ENCODE measurements at regions not wholly inside any gene's neighbourhood (a gene's known extent, or its start where the extent isn't known, plus 50 kb on each side); places are given as distances from the start of the nearest gene placed in this dataset.

DNA sequence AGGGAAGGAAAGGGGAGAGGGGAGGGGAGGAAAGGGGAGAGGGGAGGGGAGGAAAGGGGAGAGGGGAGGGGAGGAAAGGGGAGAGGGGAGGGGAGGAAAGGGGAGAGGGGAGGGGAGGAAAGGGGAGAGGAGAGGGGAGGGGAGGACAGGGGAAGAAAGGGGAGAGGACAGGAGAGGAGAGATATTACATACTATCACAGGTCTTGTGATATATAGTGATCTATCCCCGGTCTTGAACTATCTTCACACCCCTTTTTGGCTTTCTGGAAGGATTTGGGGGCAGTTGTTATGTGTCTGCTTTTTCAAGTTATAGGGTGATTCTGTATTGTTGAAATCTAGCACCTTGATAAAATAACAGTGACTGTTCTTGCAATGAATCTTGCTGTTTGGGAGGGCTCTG, 92.1 kb upstream of the ID2 start:
- Histone ChIP-seq H3K27me3 (no peaks in the 10 kb centered on the region), H3K9me3 (no peaks in the 10 kb centered on the region)
- intact Hi-C loops (cut with DNase I; ENCODE audit: low total_unique reads), result no loop called here

DNA sequence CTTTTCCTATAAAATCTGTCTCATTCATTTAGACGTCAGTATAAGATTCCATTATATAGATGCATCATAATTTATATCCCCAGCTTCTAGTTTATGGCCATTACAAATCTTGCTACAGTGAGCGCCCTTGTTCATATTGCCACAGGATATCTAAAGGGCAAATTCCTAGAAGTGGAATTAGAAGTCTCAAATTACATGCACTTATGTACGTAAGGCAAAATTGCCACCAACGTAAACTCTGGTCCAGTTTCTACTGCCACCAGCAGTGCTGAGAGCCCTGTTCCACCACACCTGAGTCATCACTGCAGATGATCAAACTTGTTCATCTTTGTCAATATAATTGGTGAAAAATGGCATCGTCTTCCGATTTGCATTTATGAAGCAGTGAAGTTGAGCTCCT, 90.9 kb upstream of the ID2 start:
- DNase-seq (no peak), ATAC-seq (no peak)
- intact Hi-C loops (cut with DNase I; ENCODE audit: low total_unique reads), result no loop called here
- in situ Hi-C loops (cut with MboI; ENCODE audit: low sequenced_read_pairs in 4 of 4), result no loop called here
- Histone ChIP-seq H3K4me1 (no peaks in the 10 kb centered on the region), H3K36me3 (no peaks in the 10 kb centered on the region), H3K9me3 (no peaks in the 10 kb centered on the region), H3K27ac (no peak overlapping the region), H3K4me3 (no peak overlapping the region), H3K27me3 (no peaks in the 10 kb centered on the region)
- no peak for TF ChIP-seq POLR2A (IDR thresholded peaks at IDR 0.05)
- no peak for TF ChIP-seq CTCF (IDR thresholded peaks at IDR 0.05 in 4 of 5, conservative IDR thresholded peaks at IDR 0.05 in 1 of 5)

More for the DNA sequence above, 92.1 kb upstream of the ID2 start:
- no peak for TF ChIP-seq POLR2A (IDR thresholded peaks at IDR 0.05)
- ATAC-seq (no peak), DNase-seq (no peak)
- Histone ChIP-seq H3K4me3 (no peak overlapping the region), H3K4me1 (no peaks in the 10 kb centered on the region), H3K36me3 (no peaks in the 10 kb centered on the region), H3K27ac (no peak overlapping the region)
- in situ Hi-C loops (cut with MboI; ENCODE audit: low sequenced_read_pairs in 4 of 4), result no loop called here

GRCh38 chr2:8592736-8593135, 89.1 kb upstream of the ID2 start:
- no peak for TF ChIP-seq CTCF (IDR thresholded peaks at IDR 0.05 in 4 of 5, conservative IDR thresholded peaks at IDR 0.05 in 1 of 5)
- no peak for TF ChIP-seq POLR2A (IDR thresholded peaks at IDR 0.05)
- Histone ChIP-seq H3K4me3 (no peak overlapping the region), H3K27me3 (no peaks in the 10 kb centered on the region), H3K9me3 (no peaks in the 10 kb centered on the region), H3K27ac (no peak overlapping the region), H3K36me3 (no peaks in the 10 kb centered on the region), H3K4me1 (no peaks in the 10 kb centered on the region)
- in situ Hi-C loops (cut with MboI; ENCODE audit: low sequenced_read_pairs in 4 of 4), result no loop called here
- intact Hi-C loops (cut with DNase I; ENCODE audit: low total_unique reads), result no loop called here
- DNase-seq, result no peak
- ATAC-seq, result no peak

DNA sequence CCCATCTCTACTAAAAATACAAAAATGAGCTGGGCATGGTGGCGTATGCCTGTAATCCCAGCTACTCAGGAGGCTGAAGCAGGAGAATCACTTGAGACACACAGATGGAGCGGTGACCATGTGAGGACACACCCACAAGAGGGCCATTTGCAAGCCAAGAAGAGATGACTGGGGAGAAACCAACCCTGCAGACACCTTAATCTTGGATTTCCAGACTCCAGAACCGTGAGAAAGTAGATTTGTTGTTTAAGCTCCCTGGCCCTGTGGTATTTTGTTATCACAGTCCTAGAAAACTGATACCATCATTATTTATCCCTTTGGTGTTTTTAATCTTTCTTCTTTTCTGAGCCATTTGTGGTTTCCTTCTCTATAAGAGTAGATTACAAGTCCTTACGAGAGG, 88.6 kb upstream of the ID2 start:
- intact Hi-C loops (cut with DNase I; ENCODE audit: low total_unique reads) (no loop called here), in situ Hi-C loops (cut with MboI; ENCODE audit: low sequenced_read_pairs in 4 of 4) (no loop called here)
- TF ChIP-seq POLR2A (IDR thresholded peaks at IDR 0.05) (no peak), CTCF (IDR thresholded peaks at IDR 0.05 in 4 of 5, conservative IDR thresholded peaks at IDR 0.05 in 1 of 5) (no peak)
- Histone ChIP-seq H3K27ac (no peak overlapping the region), H3K4me1 (no peaks in the 10 kb centered on the region), H3K27me3 (no peaks in the 10 kb centered on the region), H3K9me3 (no peaks in the 10 kb centered on the region), H3K36me3 (no peaks in the 10 kb centered on the region), H3K4me3 (no peak overlapping the region)
- DNase-seq (no peak), ATAC-seq (no peak)

DNA sequence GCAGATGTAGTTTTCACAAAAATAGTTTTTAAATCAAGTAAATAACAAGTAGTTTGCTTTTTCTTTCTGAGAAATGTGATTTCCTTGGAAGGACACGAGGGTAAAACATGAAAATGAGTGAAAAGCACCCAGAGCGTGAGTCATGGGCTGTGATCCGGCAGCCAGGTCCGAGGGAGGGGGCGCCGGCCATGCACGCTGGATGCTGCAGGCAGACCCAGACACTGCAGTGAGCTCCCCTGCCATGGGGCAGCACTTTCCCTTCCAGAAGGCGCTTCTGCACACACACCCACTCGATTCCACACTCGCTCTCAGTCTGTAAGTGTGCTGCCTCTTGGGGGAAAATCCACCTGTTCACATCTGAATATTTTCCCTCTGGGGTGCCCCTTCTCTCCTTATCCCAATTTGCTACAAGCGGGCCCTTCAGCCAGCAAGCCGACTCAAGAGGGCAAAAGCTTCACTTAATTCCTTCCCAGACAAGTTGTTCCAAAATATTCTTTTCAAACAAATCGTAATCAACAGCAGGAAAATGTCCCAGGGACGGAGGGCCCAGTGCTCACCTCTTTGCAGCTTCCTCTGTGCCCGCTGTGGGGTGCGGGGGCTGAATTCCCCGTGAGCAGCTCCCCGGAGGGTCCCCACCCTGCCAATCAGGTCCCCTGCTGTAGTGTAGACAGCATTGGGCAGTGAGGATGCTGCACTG, 87.0 kb upstream of the ID2 start:
- no peak for DNase-seq
- no peaks in the 10 kb centered on the region for H3K36me3 ChIP-seq
- H3K4me3 ChIP-seq, result no peak overlapping the region
- no peak overlapping the region for H3K27ac ChIP-seq
- H3K4me1 ChIP-seq, result no peaks in the 10 kb centered on the region
- in situ Hi-C loops (cut with MboI; ENCODE audit: low sequenced_read_pairs in 4 of 4) (no loop called here), intact Hi-C loops (cut with DNase I; ENCODE audit: low total_unique reads) (no loop called here)
- H3K9me3 ChIP-seq, result no peaks in the 10 kb centered on the region
- H3K27me3 ChIP-seq, result no peaks in the 10 kb centered on the region
- TF ChIP-seq CTCF (IDR thresholded peaks at IDR 0.05 in 4 of 5, conservative IDR thresholded peaks at IDR 0.05 in 1 of 5) (no peak), POLR2A (IDR thresholded peaks at IDR 0.05) (no peak)
- ATAC-seq, result no peak
